ENCODE measurements at regions not wholly inside any gene's neighbourhood (a gene's known extent, or its start where the extent isn't known, plus 50 kb on each side); places are given as distances from the start of the nearest gene placed in this dataset.
A peak's percentile ranks its signal among the peaks of the same experiment; 100 is the strongest.
"Not testable (repeated sequence)": the region's sequence is repeated elsewhere in the genome, so short reads cannot be mapped to it uniquely, and the experiment has no call there.

- WGBS (ENCODE audit: insufficient coverage, insufficient replicate concordance, low lambda C conversion rate, missing lambda C conversion rate) = 13% methylated on average over 7 of the region's 7 CpGs
- no peaks in the 10 kb centered on the region for H4K20me1 ChIP-seq (ENCODE audit: control insufficient read depth, insufficient read depth)
- CTCF ChIA-PET = no interaction called here
- no peak overlapping the region for H3K4me2 ChIP-seq (ENCODE audit: control insufficient read depth, insufficient read depth)
- H3K4me1 ChIP-seq (ENCODE audit: control insufficient read depth, insufficient read depth, low read length) = peaks cover 3% of the 10 kb centered on the region; the same call in 1 of the 2 replicates
- POLR2A ChIA-PET = no interaction called here
- H3K9ac ChIP-seq (ENCODE audit: control insufficient read depth, insufficient read depth, low read length) = no peak overlapping the region
- no peak for FAIRE-seq
- in situ Hi-C loops (cut with MboI) (no loop called here), intact Hi-C loops (cut with micrococcal nuclease; ENCODE audit: unreplicated experiment) (no loop called here)
- no TSS peak for BruUV-seq (replicated peaks)
- H3K79me2 ChIP-seq (ENCODE audit: control insufficient read depth, insufficient read depth, low read length) = no peaks in the 10 kb centered on the region
- ATAC-seq = no peak; the same call in 2 of the 3 replicates
- no peak overlapping the region for H3K4me3 ChIP-seq
- DNase-seq (ENCODE audit: low read depth, low spot score) = no peak
- H3K27ac ChIP-seq (ENCODE audit: control insufficient read depth, insufficient read depth) = no peak overlapping the region
- H3K36me3 ChIP-seq (ENCODE audit: control insufficient read depth in 2 of 2, insufficient read depth in 2 of 2, low read length in 1 of 2) = no peaks in the 10 kb centered on the region
- SMC1A ChIA-PET (ENCODE audit: uncharacterized antibody, unreplicated experiment) = interaction anchor here (0.8 to 1.5 kb wide), 2 partner anchors 10 to 12 kb away, joined by 3 read pairs; no protein-coding TSS in a partner anchor
- RAD21 ChIA-PET (ENCODE audit: unreplicated experiment) = no interaction called here
- no peak overlapping the region for H2AFZ ChIP-seq (ENCODE audit: control insufficient read depth, low read depth, low read length)
- no peaks in the 10 kb centered on the region for H3K9me3 ChIP-seq (replicated peaks; ENCODE audit: control insufficient read depth, insufficient read depth, low read length)
- H3K27me3 ChIP-seq (replicated peaks in 1 of 2; ENCODE audit: control insufficient read depth in 2 of 2, insufficient read depth in 2 of 2, low read length in 1 of 2) = no peaks in the 10 kb centered on the region
- TF ChIP-seq RUNX3 (IDR thresholded peaks at IDR 0.05; ENCODE audit: low read length) (peak; percentile 42; the same call in 1 of the 2 replicates), ATF7 (IDR thresholded peaks at IDR 0.05; ENCODE audit: low read depth) (no peak)
Observed at GRCh38 chr12:77218278-77218677, 152.9 kb upstream of the E2F7 start.

- in situ Hi-C loops (cut with MboI); H3K4me2 ChIP-seq (ENCODE audit: control insufficient read depth, insufficient read depth); H2AFZ ChIP-seq (ENCODE audit: control insufficient read depth, low read depth, low read length); H3K9me3 ChIP-seq (replicated peaks; ENCODE audit: control insufficient read depth, insufficient read depth, low read length); H3K79me2 ChIP-seq (ENCODE audit: control insufficient read depth, insufficient read depth, low read length); ATAC-seq; H3K4me1 ChIP-seq (ENCODE audit: control insufficient read depth, insufficient read depth, low read length); H3K27ac ChIP-seq (ENCODE audit: control insufficient read depth, insufficient read depth); POLR2A ChIA-PET; H3K27me3 ChIP-seq (replicated peaks in 1 of 2; ENCODE audit: control insufficient read depth in 2 of 2, insufficient read depth in 2 of 2, low read length in 1 of 2); BruUV-seq (replicated peaks); H3K4me3 ChIP-seq; DNase-seq (ENCODE audit: low read depth, low spot score); CTCF ChIA-PET; H3K9ac ChIP-seq (ENCODE audit: control insufficient read depth, insufficient read depth, low read length); H3K36me3 ChIP-seq (ENCODE audit: control insufficient read depth in 2 of 2, insufficient read depth in 2 of 2, low read length in 1 of 2); H4K20me1 ChIP-seq (ENCODE audit: control insufficient read depth, insufficient read depth); intact Hi-C loops (cut with micrococcal nuclease; ENCODE audit: unreplicated experiment); SMC1A ChIA-PET (ENCODE audit: uncharacterized antibody, unreplicated experiment); RAD21 ChIA-PET (ENCODE audit: unreplicated experiment); FAIRE-seq: not testable (repeated sequence)
- WGBS (ENCODE audit: insufficient coverage, insufficient replicate concordance, low lambda C conversion rate, missing lambda C conversion rate) = 13% methylated on average over 2 of the region's 2 CpGs
Observed at GRCh38 chr12:77216136-77216535, 150.8 kb upstream of the E2F7 start.

Data from GM12878 (cell line).